Activated CD4-positive, CD25-positive, alpha-beta regulatory T cell treated with anti-CD3 and anti-CD28 coated beads, Interleukin-2, amount 50 U/mL, for 16 hours (primary cell): ENCODE measurements at regions not wholly inside any gene's neighbourhood (a gene's known extent, or its start where the extent isn't known, plus 50 kb on each side); places are given as distances from the start of the nearest gene placed in this dataset.

Source experiments
- DNase-seq: peaks from one replicate; pipeline ENCODE4 v3.0.0-alpha.2; 2020; ENCODE audit warnings: low read depth, low spot score

DNA sequence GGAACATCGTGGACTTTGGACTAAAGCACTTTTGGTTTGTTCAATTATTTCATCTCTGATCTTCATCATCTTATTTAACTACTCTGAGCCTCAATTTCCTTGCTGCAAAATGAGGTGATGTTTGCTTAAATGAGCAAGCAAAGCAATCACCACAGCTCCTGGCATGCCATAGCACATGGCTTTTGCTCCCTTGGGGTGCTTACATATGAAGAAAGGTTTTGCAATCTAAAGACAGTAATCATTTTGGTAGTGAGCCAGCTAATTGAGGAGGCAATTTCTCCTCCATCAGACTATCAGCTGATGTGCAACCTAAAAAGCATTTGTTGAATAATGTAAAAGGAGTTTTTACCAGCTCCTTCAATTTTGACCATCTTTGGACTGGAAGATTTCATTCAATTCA, 68.8 kb upstream of the KCNJ15 start:
- DNase-seq: no peak

DNA sequence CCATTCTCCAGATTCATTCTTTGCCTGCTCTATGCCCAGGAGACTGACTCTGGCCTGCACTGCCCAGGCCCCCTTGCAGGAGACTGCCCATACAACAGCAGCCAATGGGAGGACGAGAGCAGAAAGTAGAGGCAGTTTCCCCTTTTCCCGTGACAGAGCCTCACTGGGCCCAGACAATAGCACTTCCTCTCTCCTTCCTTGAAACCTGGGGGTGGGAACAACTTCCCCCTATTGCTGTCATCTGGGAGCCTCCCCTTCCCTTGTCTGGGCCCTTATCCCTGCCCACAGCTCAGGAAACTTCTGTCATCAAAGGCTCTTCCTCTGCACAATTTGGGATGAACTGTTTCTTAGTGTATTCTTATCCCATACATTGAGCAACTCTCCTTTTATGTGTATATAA, 60.8 kb upstream of the KCNJ15 start:
- DNase-seq: no peak

DNA sequence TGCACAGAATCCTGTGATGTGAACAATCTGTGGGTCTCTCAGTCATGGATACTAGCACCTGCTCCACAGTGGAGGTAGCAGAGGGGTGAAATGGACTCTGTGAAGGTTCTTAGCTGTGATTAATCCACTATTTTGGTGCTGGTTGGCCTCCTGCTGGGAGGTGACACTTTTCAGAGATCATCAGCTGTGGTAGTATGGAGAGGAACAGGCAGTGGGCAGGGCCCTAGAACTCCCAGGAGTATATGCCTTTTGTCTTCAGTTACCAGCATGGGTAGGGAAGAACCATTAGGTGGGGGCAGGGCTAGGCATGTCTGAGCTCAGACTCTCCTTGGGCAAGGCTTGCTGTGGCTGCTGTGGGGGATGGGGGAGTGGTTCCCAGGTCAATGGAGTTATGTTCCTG, 54.0 kb upstream of the KCNJ15 start:
- DNase-seq: no peak

DNA sequence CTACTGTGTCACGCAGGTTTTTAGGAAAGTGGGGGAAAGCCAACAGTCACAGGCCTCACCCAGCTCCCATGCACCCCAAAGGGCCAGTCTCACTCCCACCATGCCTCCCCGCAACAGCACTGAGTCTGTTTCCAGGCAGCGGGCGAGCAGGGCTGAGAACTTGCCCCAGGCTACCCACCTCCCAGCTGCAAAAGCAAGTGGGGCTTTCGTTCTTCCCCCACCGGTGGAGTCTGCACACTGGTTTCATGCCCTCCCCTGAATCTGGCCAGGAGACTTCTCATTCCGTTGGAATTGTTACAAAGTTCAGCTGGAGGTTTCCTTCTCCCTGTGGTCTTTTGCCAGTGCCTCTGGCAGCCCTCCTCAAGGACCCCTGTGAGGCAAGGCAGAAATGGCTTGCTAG, 53.6 kb upstream of the KCNJ15 start:
- no peak for DNase-seq

DNA sequence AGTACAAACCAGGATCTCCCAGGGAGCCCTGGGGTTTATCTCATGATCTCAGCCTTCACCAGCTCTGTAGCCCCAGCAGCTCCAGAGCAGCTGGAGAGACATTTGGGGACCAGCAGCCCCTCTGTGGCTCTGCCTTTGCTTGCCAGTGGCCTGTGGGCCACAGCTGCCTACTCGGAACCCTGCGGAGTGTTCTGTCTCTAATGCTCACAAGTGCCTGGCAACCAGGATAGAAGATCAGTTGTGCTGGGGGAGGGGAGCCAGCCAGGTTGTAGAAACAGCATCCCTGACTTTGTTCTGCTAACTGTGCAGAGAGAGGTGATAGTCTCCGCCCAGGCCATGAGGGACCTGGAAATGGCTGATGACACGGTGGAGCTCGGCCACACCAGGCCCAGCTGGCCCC, 50.9 kb upstream of the KCNJ15 start:
- DNase-seq: no peak

DNA sequence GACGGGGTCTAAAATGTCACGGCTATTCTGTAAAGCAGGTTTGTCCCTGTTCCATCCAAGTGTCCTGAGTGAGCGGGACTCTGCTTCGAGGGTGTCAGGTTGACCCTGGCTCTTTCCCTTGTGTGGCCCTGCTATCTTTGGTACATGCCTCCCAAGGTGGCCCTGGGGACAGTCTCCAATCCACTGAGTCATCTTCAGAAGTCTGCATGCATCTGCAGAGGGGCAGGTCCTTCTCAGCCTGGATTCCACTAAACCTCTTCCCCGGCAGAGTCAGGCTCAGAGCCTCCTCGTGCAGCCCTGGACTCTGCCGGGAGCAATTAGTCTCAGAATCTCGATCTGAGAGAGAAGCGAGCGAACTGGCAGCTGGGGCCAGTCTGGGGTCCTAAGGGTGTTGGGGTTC, 50.1 kb upstream of the KCNJ15 start:
- no peak for DNase-seq
